ENCODE measurements at regions not wholly inside any gene's neighbourhood (a gene's known extent, or its start where the extent isn't known, plus 50 kb on each side); places are given as distances from the start of the nearest gene placed in this dataset.

- TF ChIP-seq ELK1 (IDR thresholded peaks at IDR 0.05; ENCODE audit: borderline replicate concordance, low read depth, low read length): no peak
Measured at GRCh38 chr3:139113231-139113992, 68.7 kb upstream of the PRR23C start (continued).

- Histone ChIP-seq H3K56ac (ENCODE audit: extremely low read depth, insufficient read depth, low read length) (no peak overlapping the region), H3K4me1 (ENCODE audit: control insufficient read depth, insufficient read depth, low read length) (peaks cover 7% of the 10 kb centered on the region), H2AFZ (replicated peaks; ENCODE audit: low read length, poor library complexity) (no peak overlapping the region), H3K4me3 (ENCODE audit: insufficient read depth, low read depth, low read length) (no peak overlapping the region), H3K14ac (replicated peaks; ENCODE audit: low read depth, low read length) (no peak overlapping the region), H2BK15ac (ENCODE audit: low read depth, low read length) (no peak overlapping the region), H4K5ac (ENCODE audit: low read depth, low read length) (no peak overlapping the region), H2BK120ac (ENCODE audit: low read depth, low read length) (no peak overlapping the region), H2BK5ac (ENCODE audit: low read depth, low read length, poor library complexity, severe bottlenecking) (no peak overlapping the region), H4K20me1 (ENCODE audit: insufficient read depth, low read length) (no peaks in the 10 kb centered on the region), H3K4ac (ENCODE audit: low read depth, low read length) (no peak overlapping the region), H3K9me3 (ENCODE audit: control insufficient read depth, insufficient read depth, low read length) (no peaks in the 10 kb centered on the region), H3K27me3 (ENCODE audit: control insufficient read depth, insufficient read depth, low read length) (peaks cover 19% of the 10 kb centered on the region), H3K4me2 (ENCODE audit: low read depth, low read length) (no peak overlapping the region), H3K9me1 (ENCODE audit: insufficient read depth, low read length) (peaks cover 15% of the 10 kb centered on the region), H3K9ac (ENCODE audit: low read depth, low read length) (no peak overlapping the region), H3K79me1 (ENCODE audit: low read depth in 1 of 2, low read length in 2 of 2) (no peaks in the 10 kb centered on the region), H3K27ac (ENCODE audit: insufficient read depth, low read length) (no peak overlapping the region), H2BK20ac (ENCODE audit: low read depth, low read length) (no peak overlapping the region), H4K8ac (ENCODE audit: low read depth in 2 of 2, low read length in 2 of 2) (no peak overlapping the region), H3K23ac (ENCODE audit: low read depth, low read length) (no peak overlapping the region), H3K36me3 (ENCODE audit: control insufficient read depth, insufficient read depth, low read length) (no peaks in the 10 kb centered on the region), H4K91ac (ENCODE audit: insufficient read depth, low read depth, low read length) (no peak overlapping the region), H2AK9ac (replicated peaks; ENCODE audit: low read depth, low read length, poor library complexity) (no peak overlapping the region), H2AK5ac (ENCODE audit: low read depth, low read length) (no peak overlapping the region), H3K18ac (ENCODE audit: low read depth, low read length) (no peak overlapping the region)
- ChIA-PET CTCF (interaction anchor here (4.2 kb wide), 1 partner anchor 215 kb away, joined by 45 read pairs; no protein-coding TSS in a partner anchor), POLR2A (ENCODE audit: unreplicated experiment) (no interaction called here)
- DNase-seq: no peak
- in situ Hi-C loops (cut with MboI; ENCODE audit: low sequenced_read_pairs): loop anchor here (5.0 to 10.0 kb wide), 2 partner anchors 179 to 218 kb away; no protein-coding TSS in a partner anchor
- dilution Hi-C loops (cut with HindIII; ENCODE audit: low sequenced_read_pairs, unreplicated experiment): no loop called here
- no TSS peak for BruUV-seq (replicated peaks)
- WGBS, 2 experiments (ENCODE audit: extremely low coverage in 2 of 2, insufficient read length in 1 of 2): 86% methylated on average over 1 of the region's 4 CpGs; no CpG with 5 or more reads in 1 of the 2 experiments
- ATAC-seq (ENCODE audit: low read depth): no peak
- intact Hi-C loops (cut with micrococcal nuclease): loop anchor here (2.0 to 5.0 kb wide), 2 partner anchors 177 to 215 kb away; no protein-coding TSS in a partner anchor
- TF ChIP-seq MAFK (IDR thresholded peaks at IDR 0.05; ENCODE audit: low read depth, low read length): no peak
- TF ChIP-seq CTCF (conservative IDR thresholded peaks at IDR 0.05; ENCODE audit: low read depth, low read length): no peak
- TF ChIP-seq RAD21 (IDR thresholded peaks at IDR 0.05; ENCODE audit: low read length): no peak
- no peak for TF ChIP-seq SMC3 (IDR thresholded peaks at IDR 0.05; ENCODE audit: low read depth, low read length)
- no peak for TF ChIP-seq NFE2L2 (IDR thresholded peaks at IDR 0.05; ENCODE audit: low read depth, low read length)
- TF ChIP-seq MAZ (IDR thresholded peaks at IDR 0.05; ENCODE audit: borderline replicate concordance, low read depth, low read length): no peak
- TF ChIP-seq CEBPB (IDR thresholded peaks at IDR 0.05; ENCODE audit: low read depth, low read length): no peak
- TF ChIP-seq, protein P1, sequence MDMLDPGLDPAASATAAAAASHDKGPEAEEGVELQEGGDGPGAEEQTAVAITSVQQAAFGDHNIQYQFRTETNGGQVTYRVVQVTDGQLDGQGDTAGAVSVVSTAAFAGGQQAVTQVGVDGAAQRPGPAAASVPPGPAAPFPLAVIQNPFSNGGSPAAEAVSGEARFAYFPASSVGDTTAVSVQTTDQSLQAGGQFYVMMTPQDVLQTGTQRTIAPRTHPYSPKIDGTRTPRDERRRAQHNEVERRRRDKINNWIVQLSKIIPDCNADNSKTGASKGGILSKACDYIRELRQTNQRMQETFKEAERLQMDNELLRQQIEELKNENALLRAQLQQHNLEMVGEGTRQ (IDR thresholded peaks at IDR 0.05; ENCODE audit: low read depth, low read length): no peak
- no peak for TF ChIP-seq POLR2A (IDR thresholded peaks at IDR 0.05; ENCODE audit: low read depth, low read length)
- TF ChIP-seq RFX5 (IDR thresholded peaks at IDR 0.05; ENCODE audit: low read depth, low read length): no peak
- no peak for TF ChIP-seq BHLHE40 (IDR thresholded peaks at IDR 0.05; ENCODE audit: low read depth, low read length)
Measured at GRCh38 chr3:139113993-139114375, 69.3 kb upstream of the PRR23C start.

Data from IMR-90 (cell line).